A673 (cell line): ENCODE measurements at regions not wholly inside any gene's neighbourhood (a gene's known extent, or its start where the extent isn't known, plus 50 kb on each side); places are given as distances from the start of the nearest gene placed in this dataset.
A peak's percentile ranks its signal among the peaks of the same experiment; 100 is the strongest.

Experiments used
- EZH2 ChIP-seq: fragments of 200-600 bp; sonication (generic); IDR thresholded peaks from 2 replicates; pipeline ENCODE4 v1.6.1; 2017; ENCODE audit warnings: borderline replicate concordance, low read depth, mild to moderate bottlenecking, mixed read lengths, antibody characterized with exemption, low read length; ENCODE audit not compliant: poor library complexity, severe bottlenecking
- TF ChIP-seq, protein P1 (sequence below): fragments of 300-800, 200-600 bp; sonication (generic); conservative IDR thresholded peaks from 2 replicates; pipeline ENCODE4 v1.5.1; 2017; ENCODE audit warnings: low read depth, mild to moderate bottlenecking, antibody characterized with exemption, low read length, moderate library complexity, mixed read lengths

DNA sequence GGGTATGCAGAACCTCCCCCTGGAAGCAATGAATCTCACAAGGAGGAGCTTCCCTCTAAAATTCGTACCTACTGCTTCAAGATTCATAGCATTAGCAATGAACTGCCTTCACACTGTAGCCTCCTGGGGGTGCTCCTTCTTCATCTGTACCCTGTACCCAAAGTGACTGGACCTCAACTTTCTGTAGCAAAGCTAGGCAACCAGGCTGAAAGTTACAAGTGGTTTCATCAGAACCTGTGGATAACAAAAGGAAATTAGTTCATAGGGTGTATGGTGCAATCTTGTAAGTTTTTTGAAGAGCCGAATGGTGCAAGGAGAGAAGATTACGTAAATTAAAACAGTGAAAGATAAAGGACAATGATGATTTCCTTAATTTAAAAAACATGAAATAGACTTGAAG, 1541.7 kb upstream of the FLRT2 start:
- TF ChIP-seq, protein P1, sequence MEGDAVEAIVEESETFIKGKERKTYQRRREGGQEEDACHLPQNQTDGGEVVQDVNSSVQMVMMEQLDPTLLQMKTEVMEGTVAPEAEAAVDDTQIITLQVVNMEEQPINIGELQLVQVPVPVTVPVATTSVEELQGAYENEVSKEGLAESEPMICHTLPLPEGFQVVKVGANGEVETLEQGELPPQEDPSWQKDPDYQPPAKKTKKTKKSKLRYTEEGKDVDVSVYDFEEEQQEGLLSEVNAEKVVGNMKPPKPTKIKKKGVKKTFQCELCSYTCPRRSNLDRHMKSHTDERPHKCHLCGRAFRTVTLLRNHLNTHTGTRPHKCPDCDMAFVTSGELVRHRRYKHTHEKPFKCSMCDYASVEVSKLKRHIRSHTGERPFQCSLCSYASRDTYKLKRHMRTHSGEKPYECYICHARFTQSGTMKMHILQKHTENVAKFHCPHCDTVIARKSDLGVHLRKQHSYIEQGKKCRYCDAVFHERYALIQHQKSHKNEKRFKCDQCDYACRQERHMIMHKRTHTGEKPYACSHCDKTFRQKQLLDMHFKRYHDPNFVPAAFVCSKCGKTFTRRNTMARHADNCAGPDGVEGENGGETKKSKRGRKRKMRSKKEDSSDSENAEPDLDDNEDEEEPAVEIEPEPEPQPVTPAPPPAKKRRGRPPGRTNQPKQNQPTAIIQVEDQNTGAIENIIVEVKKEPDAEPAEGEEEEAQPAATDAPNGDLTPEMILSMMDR = peak; percentile 46; the same call in 1 of the 2 replicates
- no peak for TF ChIP-seq EZH2
